Skeletal muscle satellite cell (primary cell): ENCODE measurements at regions not wholly inside any gene's neighbourhood (a gene's known extent, or its start where the extent isn't known, plus 50 kb on each side); places are given as distances from the start of the nearest gene placed in this dataset.

Experiments
- H3K27me3 ChIP-seq: 2 replicates; pipeline ENCODE4 v1.7.0; 2013; ENCODE audit warnings: low read length; ENCODE audit not compliant: control insufficient read depth, insufficient read depth
- H3K36me3 ChIP-seq: 2 replicates; pipeline ENCODE4 v1.7.0; 2013; ENCODE audit warnings: mild to moderate bottlenecking, control low read depth, low read length; ENCODE audit not compliant: insufficient read depth
- H3K4me1 ChIP-seq: 2 replicates; pipeline ENCODE4 v1.7.0; 2013; ENCODE audit warnings: low read length; ENCODE audit not compliant: control insufficient read depth, insufficient read depth
- H3K4me2 ChIP-seq: 2 replicates; pipeline ENCODE4 v1.7.0; 2013; ENCODE audit warnings: mild to moderate bottlenecking, low read length
- H3K4me3 ChIP-seq: 2 replicates; pipeline ENCODE4 v1.7.0; 2013; ENCODE audit warnings: low read length
- H3K9ac ChIP-seq: 2 replicates; pipeline ENCODE4 v1.7.0; 2013; ENCODE audit warnings: mild to moderate bottlenecking, low read depth, low read length, moderate library complexity
- H3K9me3 ChIP-seq: replicated peaks from 2 replicates; pipeline ENCODE4 v1.7.0; 2013; ENCODE audit warnings: mild to moderate bottlenecking, control low read depth, low read length

DNA sequence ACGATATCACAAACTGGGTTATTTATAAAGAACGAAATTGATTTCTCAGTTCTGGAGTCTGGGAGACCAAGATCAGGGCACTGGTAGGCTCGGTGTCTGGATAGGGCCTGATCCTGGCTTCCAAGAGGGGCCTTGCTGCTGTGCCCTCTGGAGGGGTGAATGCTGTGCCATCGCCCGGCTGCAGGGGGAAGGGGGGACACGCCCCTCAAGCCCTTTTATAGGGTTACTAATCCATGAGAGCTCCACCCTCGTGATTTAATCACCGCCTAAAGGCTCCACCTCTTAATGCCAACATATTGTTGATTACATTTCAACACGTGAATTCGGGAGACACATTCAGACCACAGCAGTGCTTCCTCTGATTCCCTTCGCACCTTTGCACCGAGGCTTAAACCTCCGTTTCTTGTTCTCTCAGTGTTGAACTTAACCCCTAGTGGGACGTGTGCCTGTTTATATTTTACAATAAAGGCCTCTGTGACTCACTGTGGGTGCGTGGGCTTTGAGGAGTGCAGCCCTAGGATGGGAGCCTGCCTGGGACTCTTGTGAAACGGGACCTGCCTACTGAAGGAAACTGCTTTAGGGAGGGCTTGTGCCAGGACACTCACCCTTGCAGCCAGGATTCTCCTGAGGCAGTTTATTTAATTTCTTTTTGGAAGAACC is 52.4 kb upstream of the SPATA13 start:
- H3K4me2 ChIP-seq: no peak overlapping the region
- H3K27me3 ChIP-seq: peaks cover 25% of the 10 kb centered on the region
- H3K4me3 ChIP-seq: no peak overlapping the region
- H3K9ac ChIP-seq: no peak overlapping the region
- no peaks in the 10 kb centered on the region for H3K36me3 ChIP-seq
- peaks cover 5% of the 10 kb centered on the region for H3K4me1 ChIP-seq
- no peaks in the 10 kb centered on the region for H3K9me3 ChIP-seq

DNA sequence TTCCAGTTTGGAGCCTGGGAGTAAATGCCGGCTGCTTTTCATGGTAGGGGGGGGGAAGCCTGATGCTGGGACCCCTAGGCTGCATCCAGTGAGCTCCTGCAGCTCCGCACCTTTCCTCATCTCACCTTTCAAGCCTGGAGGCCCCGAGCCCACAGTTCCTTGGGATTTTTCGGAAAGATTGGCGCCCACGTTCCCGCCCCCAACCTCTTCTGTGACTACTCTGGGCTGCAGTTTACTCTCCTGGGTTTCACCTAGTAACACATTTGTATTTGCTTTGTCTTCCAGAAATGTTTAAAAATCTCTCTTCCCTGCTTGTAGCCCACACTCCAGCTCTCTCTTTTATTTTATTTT is 51.9 kb upstream of the SPATA13 start:
- Histone ChIP-seq H3K27me3 (peaks cover 20% of the 10 kb centered on the region), H3K4me3 (no peak overlapping the region), H3K9ac (no peak overlapping the region), H3K36me3 (no peaks in the 10 kb centered on the region), H3K4me2 (no peak overlapping the region), H3K4me1 (peaks cover 5% of the 10 kb centered on the region), H3K9me3 (no peaks in the 10 kb centered on the region)

DNA sequence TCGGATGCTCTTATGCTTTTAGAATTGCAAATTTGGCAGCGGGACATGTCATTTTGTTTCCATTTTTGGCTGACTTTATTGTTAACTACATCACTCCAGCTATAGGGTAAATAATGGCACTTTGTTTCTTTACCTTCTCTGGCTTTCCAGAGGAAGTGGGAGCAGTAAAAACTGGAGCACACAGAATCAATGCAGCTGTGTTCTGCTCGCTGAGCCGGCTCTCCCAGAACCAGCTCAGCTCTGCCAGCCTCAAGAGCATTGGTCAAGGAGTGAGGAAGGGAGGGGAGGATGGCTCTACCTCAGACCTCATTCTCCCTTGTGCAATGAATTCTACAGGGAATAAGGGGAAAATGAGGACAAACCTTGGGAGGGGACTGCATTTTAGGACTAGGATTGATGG is 50.5 kb upstream of the SPATA13 start:
- no peaks in the 10 kb centered on the region for H3K9me3 ChIP-seq
- no peak overlapping the region for H3K9ac ChIP-seq
- no peak overlapping the region for H3K4me3 ChIP-seq
- no peaks in the 10 kb centered on the region for H3K36me3 ChIP-seq
- peaks cover 5% of the 10 kb centered on the region for H3K4me1 ChIP-seq
- H3K27me3 ChIP-seq: peaks cover 17% of the 10 kb centered on the region
- H3K4me2 ChIP-seq: no peak overlapping the region
